ENCODE measurements at regions not wholly inside any gene's neighbourhood (a gene's known extent, or its start where the extent isn't known, plus 50 kb on each side); places are given as distances from the start of the nearest gene placed in this dataset.

GRCh38 chr15:21271566-21271965 lies 168.7 kb downstream of the POTEB3 start:
- no peak for TF ChIP-seq FOXK2 (IDR thresholded peaks at IDR 0.05)
- no peak for TF ChIP-seq EGR1 (IDR thresholded peaks at IDR 0.05; ENCODE audit: borderline replicate concordance in 1 of 2, low read depth in 2 of 2, low read length in 2 of 2)
